HepG2 (cell line): ENCODE measurements at regions not wholly inside any gene's neighbourhood (a gene's known extent, or its start where the extent isn't known, plus 50 kb on each side); places are given as distances from the start of the nearest gene placed in this dataset.

ENCODE experiments used
- ATAC-seq: fragments of 200-7000 bp; cut with Tn5 transposase; 3 replicates; pipeline ENCODE4 v1.9.1; 2020; ENCODE audit warnings: mild to moderate bottlenecking, moderate library complexity
- BruUV-seq: library from RNA; stranded (reverse); fragments of 400-500 nt; replicated peaks from 2 replicates; lab custom pipeline; 2021; lab: Mats Ljungman, UMichigan
- CTCF ChIA-PET: fragments of 300-600 bp; formaldehyde crosslinking; extraction: SDS; loops from one replicate; lab custom pipeline; 2021; ENCODE audit warnings: low total read pairs, inconsistent platforms, low intra/inter-chr PET ratio; lab: Yijun Ruan, JAX
- POLR2A ChIA-PET: fragments of 350-600 bp; sonication (Branson Sonifier 250); formaldehyde crosslinking; loops from one replicate; lab custom pipeline; 2020; ENCODE audit warnings: antibody characterized with exemption, inconsistent platforms; lab: Yijun Ruan, JAX
- DNase-seq: peaks from one replicate; pipeline ENCODE4 v3.0.0-alpha.2; 2015; ENCODE audit warnings: low spot score
- FAIRE-seq: peaks from 3 replicates; lab custom pipeline; 2011; peaks lifted over from hg19 to GRCh38; lab: Jason Lieb, UNC
- H2AFZ ChIP-seq: one replicate; pipeline ENCODE4 v1.6.1; 2011; ENCODE audit warnings: low read length, inconsistent platforms
- H3K27ac ChIP-seq: fragments of 300-600 bp; 3 replicates; pipeline ENCODE4 v1.8.0; 2011; ENCODE audit warnings: mixed run types, mild to moderate bottlenecking, mixed read lengths, low read length, inconsistent platforms; ENCODE audit not compliant: insufficient read depth; ENCODE audit errors: extremely low read length
- H3K27me3 ChIP-seq, 2 experiments: fragments of 200-600 bp in 1 of 2; 2 replicates in 1 of 2; 3 replicates in 1 of 2; pipeline versions ENCODE4 v1.6.0 to v1.8.0; 2011; ENCODE audit warnings: low read length in 2 of 2, mild to moderate bottlenecking in 2 of 2, moderate library complexity in 2 of 2, inconsistent platforms in 1 of 2; ENCODE audit not compliant: insufficient read depth in 2 of 2, control insufficient read depth in 1 of 2
- H3K36me3 ChIP-seq, 2 experiments: fragments of 200-600 bp in 1 of 2; replicated peaks in 1 of 2; 2 replicates in 1 of 2; 3 replicates in 1 of 2; pipeline versions ENCODE4 v1.5.1 to v1.8.0; 2011; ENCODE audit warnings: low read length in 2 of 2, inconsistent platforms in 1 of 2; ENCODE audit not compliant: insufficient read depth in 2 of 2, control insufficient read depth in 1 of 2
- H3K4me1 ChIP-seq: 2 replicates; pipeline ENCODE4 v1.5.1; 2012; ENCODE audit warnings: low read length, inconsistent platforms; ENCODE audit not compliant: insufficient read depth
- H3K4me2 ChIP-seq: 2 replicates; pipeline ENCODE4 v1.6.0; 2011; ENCODE audit warnings: low read depth, low read length, inconsistent platforms
- H3K4me3 ChIP-seq, 3 experiments: fragments of 200-600 bp in 1 of 3; sonication (generic), shearing (Covaris generic) in 1 of 3; replicated peaks in 1 of 3; 2 replicates each; pipeline ENCODE4 v1.5.1; 2011 to 2016; ENCODE audit warnings: low read length in 3 of 3, inconsistent platforms in 2 of 3, low read depth in 2 of 3, mild to moderate bottlenecking in 2 of 3, control low read depth in 1 of 3, mixed read lengths in 1 of 3; ENCODE audit not compliant: insufficient read depth in 1 of 3
- H3K79me2 ChIP-seq: one replicate; pipeline ENCODE4 v1.6.1; 2011; ENCODE audit warnings: low read length, inconsistent platforms; ENCODE audit not compliant: insufficient read depth
- H3K9ac ChIP-seq: 2 replicates; pipeline ENCODE4 v1.6.0; 2011; ENCODE audit warnings: mild to moderate bottlenecking, low read depth, low read length, inconsistent platforms; ENCODE audit not compliant: insufficient read depth
- H3K9me3 ChIP-seq: 2 replicates; pipeline ENCODE4 v1.5.1; 2012; ENCODE audit warnings: mild to moderate bottlenecking, low read length
- H4K20me1 ChIP-seq: 2 replicates; pipeline ENCODE4 v1.6.0; 2011; ENCODE audit warnings: inconsistent platforms, mild to moderate bottlenecking, low read length, moderate library complexity; ENCODE audit not compliant: insufficient read depth
- CCDC6 ChIP-seq: sonication (generic); formaldehyde crosslinking; IDR thresholded peaks from 2 replicates; pipeline ENCODE4 v1.8.1; 2022; ENCODE audit warnings: mild to moderate bottlenecking, missing genetic modification reagents, moderate library complexity
- NFYB ChIP-seq: sonication (generic); formaldehyde crosslinking; IDR thresholded peaks from 2 replicates; pipeline ENCODE4 v1.4.0; 2020; ENCODE audit warnings: missing genetic modification reagents
- SNAPC2 ChIP-seq: sonication (generic); formaldehyde crosslinking; IDR thresholded peaks from 2 replicates; pipeline ENCODE4 v1.8.1; 2022; ENCODE audit warnings: mild to moderate bottlenecking, missing genetic modification reagents
- ZNF12 ChIP-seq: sonication (generic); formaldehyde crosslinking; IDR thresholded peaks from 2 replicates; pipeline ENCODE4 v1.5.0; 2020; ENCODE audit warnings: missing genetic modification reagents
- ZNF572 ChIP-seq: sonication (generic); formaldehyde crosslinking; IDR thresholded peaks from 2 replicates; pipeline ENCODE4 v1.5.1; 2020; ENCODE audit warnings: mild to moderate bottlenecking, missing genetic modification reagents
- ZNF678 ChIP-seq: sonication (generic); formaldehyde crosslinking; IDR thresholded peaks from 2 replicates; pipeline ENCODE4 v1.4.0; 2020; ENCODE audit warnings: mild to moderate bottlenecking, missing genetic modification reagents
- ZNF841 ChIP-seq: sonication (generic); formaldehyde crosslinking; IDR thresholded peaks from 2 replicates; pipeline ENCODE4 v1.8.1; 2023; ENCODE audit warnings: missing genetic modification reagents, borderline replicate concordance
- ZSCAN9 ChIP-seq: IDR thresholded peaks from 2 replicates; pipeline ENCODE4 v1.6.1; 2016; ENCODE audit warnings: borderline replicate concordance
- WGBS: methylation state at CpG from one replicate; pipeline ENCODE4 v1.1.6; 2017; ENCODE audit warnings: low lambda C conversion rate; 5-methylcytosine and 5-hydroxymethylcytosine counted together
- in situ Hi-C: cut with HindIII; loops from 2 replicates; pipeline ENCODE4 v1.10.0; 2017; ENCODE audit warnings: low pct_unique_long_range_greater_than_20kb; ENCODE audit not compliant: extremely low pct_ligation_motif_present
- intact Hi-C: fragments of 100-400 bp; cut with micrococcal nuclease; formaldehyde crosslinking; loops from one replicate; pipeline ENCODE4 v1.10.0; 2022; ENCODE audit not compliant: unreplicated experiment
- TF ChIP-seq, protein P1 (sequence below): sonication (generic); formaldehyde crosslinking; IDR thresholded peaks from 2 replicates; pipeline ENCODE4 v1.8.1; 2023; ENCODE audit warnings: mild to moderate bottlenecking, inconsistent platforms, moderate library complexity, missing genetic modification reagents, borderline replicate concordance
- TF ChIP-seq, protein P2 (sequence below): sonication (generic); formaldehyde crosslinking; conservative IDR thresholded peaks from 2 replicates; pipeline ENCODE4 v1.8.0; 2022; ENCODE audit warnings: low read depth, missing genetic modification reagents

DNA sequence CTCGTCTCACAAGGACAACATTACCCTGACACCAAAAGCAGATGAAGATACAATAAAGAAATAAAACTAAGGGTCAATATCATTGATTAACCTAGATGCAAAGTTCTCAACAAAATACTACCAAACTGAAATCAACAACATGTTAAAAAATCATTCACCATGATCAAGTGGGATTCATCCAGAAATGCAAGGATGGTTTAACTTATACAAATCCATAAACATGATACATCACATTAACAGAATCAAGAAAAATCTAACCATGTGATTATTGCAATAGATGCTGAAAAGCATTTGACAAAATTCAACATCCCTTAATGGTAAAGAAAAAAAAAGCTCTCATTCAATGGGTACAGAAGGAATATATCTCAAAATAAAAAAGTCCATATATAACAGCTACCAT lies 514.9 kb downstream of the TMA16 start (continued):
- no peak for TF ChIP-seq CCDC6
- no peak for TF ChIP-seq ZNF678 (CRISPR knock-in tag)
- no peak for TF ChIP-seq ZNF12 (CRISPR knock-in tag)
- TF ChIP-seq SNAPC2, result no peak
- TF ChIP-seq, protein P1, sequence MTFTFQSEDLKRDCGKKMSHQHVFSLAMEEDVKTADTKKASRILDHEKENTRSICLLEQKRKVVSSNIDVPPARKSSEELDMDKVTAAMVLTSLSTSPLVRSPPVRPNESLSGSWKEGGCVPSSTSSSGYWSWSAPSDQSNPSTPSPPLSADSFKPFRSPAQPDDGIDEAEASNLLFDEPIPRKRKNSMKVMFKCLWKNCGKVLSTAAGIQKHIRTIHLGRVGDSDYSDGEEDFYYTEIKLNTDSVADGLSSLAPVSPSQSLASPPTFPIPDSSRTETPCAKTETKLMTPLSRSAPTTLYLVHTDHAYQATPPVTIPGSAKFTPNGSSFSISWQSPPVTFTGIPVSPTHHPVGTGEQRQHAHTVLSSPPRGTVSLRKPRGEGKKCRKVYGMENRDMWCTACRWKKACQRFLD (CRISPR knock-in tag), result no peak
- TF ChIP-seq, protein P2, sequence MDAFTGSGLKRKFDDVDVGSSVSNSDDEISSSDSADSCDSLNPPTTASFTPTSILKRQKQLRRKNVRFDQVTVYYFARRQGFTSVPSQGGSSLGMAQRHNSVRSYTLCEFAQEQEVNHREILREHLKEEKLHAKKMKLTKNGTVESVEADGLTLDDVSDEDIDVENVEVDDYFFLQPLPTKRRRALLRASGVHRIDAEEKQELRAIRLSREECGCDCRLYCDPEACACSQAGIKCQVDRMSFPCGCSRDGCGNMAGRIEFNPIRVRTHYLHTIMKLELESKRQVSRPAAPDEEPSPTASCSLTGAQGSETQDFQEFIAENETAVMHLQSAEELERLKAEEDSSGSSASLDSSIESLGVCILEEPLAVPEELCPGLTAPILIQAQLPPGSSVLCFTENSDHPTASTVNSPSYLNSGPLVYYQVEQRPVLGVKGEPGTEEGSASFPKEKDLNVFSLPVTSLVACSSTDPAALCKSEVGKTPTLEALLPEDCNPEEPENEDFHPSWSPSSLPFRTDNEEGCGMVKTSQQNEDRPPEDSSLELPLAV, result no peak
- no peak for TF ChIP-seq NFYB (CRISPR knock-in tag)
- TF ChIP-seq ZNF572, result no peak
- TF ChIP-seq ZSCAN9 (CRISPR knock-in tag), result no peak

DNA sequence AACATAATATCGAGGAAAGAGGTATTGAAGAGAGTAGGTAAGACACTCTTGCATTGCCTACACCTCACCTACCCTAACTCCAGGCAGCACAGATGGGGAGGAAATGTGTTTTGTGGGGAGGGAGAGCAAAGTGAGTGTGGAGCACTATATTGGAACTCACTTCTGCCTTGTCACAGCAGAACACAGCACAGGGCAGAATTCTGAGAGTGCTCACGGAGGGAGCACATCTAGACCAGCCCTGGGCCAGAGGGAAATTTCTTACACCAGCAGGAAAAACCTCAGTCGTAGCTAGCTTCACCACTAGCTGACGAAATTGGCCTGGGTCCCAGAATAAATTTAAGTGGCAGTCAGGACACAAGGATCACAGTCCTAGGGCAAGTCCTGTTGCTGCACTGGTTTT lies 517.3 kb downstream of the TMA16 start:
- POLR2A ChIA-PET, result no interaction called here
- CTCF ChIA-PET, result no interaction called here
- no peak overlapping the region for H3K27ac ChIP-seq

More for the DNA sequence above, 517.3 kb downstream of the TMA16 start:
- H2AFZ ChIP-seq, result no peak overlapping the region
- H3K79me2 ChIP-seq, result no peaks in the 10 kb centered on the region
- DNase-seq, result no peak
- H3K27me3 ChIP-seq, result no peaks in the 10 kb centered on the region
- no TSS peak for BruUV-seq
- H3K9me3 ChIP-seq, result no peaks in the 10 kb centered on the region
- no peak for TF ChIP-seq ZNF841 (CRISPR knock-in tag)
- intact Hi-C loops (loop anchor here (1.0 to 5.0 kb wide), 5 partner anchors 330 to 1514 kb away; no protein-coding TSS in a partner anchor), in situ Hi-C loops (loop anchor here (10.0 to 25.0 kb wide), 2 partner anchors 324 to 467 kb away; no protein-coding TSS in a partner anchor)
- 0% methylated on average over 3 of the region's 4 CpGs for WGBS
- no peak for FAIRE-seq
- no peaks in the 10 kb centered on the region for H3K4me1 ChIP-seq
- no peak overlapping the region for H3K9ac ChIP-seq
- no peaks in the 10 kb centered on the region for H3K36me3 ChIP-seq
- peak; percentile 32; the same call in 2 of the 3 replicates for ATAC-seq
- H4K20me1 ChIP-seq, result no peaks in the 10 kb centered on the region
- H3K4me2 ChIP-seq, result no peak overlapping the region
- H3K4me3 ChIP-seq, result no peak overlapping the region
